ENCODE measurements at regions not wholly inside any gene's neighbourhood (a gene's known extent, or its start where the extent isn't known, plus 50 kb on each side); places are given as distances from the start of the nearest gene placed in this dataset.

DNA sequence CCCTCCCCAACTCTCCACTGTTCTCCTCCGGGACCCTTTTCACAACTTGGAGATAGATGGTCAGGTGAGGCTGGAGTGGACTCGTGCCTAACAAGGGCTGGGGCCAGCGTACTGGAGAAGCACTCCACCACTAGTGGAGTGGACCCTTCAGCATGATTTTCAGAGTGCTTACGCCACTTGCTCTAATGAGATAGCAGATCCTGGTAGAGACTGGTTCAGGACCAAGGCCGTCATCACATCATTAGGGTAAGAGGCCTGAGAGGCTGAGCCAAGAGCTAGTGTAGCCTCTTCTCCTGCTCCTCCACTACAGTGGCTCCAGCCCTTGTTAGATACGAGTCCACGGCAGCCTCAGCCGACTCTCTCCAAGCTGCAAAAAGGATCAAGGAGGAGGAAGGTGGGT lies 66.9 kb upstream of the NTRK3 start:
- Histone ChIP-seq H3K36me3 (replicated peaks) (no peaks in the 10 kb centered on the region), H3K27me3 (replicated peaks) (no peaks in the 10 kb centered on the region), H3K4me3 (ENCODE audit: low read depth, low read length) (no peak overlapping the region), H3K27ac (no peak overlapping the region)
- DNase-seq = no peak
- TF ChIP-seq, protein P1, sequence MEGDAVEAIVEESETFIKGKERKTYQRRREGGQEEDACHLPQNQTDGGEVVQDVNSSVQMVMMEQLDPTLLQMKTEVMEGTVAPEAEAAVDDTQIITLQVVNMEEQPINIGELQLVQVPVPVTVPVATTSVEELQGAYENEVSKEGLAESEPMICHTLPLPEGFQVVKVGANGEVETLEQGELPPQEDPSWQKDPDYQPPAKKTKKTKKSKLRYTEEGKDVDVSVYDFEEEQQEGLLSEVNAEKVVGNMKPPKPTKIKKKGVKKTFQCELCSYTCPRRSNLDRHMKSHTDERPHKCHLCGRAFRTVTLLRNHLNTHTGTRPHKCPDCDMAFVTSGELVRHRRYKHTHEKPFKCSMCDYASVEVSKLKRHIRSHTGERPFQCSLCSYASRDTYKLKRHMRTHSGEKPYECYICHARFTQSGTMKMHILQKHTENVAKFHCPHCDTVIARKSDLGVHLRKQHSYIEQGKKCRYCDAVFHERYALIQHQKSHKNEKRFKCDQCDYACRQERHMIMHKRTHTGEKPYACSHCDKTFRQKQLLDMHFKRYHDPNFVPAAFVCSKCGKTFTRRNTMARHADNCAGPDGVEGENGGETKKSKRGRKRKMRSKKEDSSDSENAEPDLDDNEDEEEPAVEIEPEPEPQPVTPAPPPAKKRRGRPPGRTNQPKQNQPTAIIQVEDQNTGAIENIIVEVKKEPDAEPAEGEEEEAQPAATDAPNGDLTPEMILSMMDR (IDR thresholded peaks at IDR 0.05; ENCODE audit: low read depth, low read length, missing control alignments) = no peak
- in situ Hi-C loops (cut with HindIII; ENCODE audit: low pct_ligation_motif_present, low sequenced_read_pairs) = no loop called here

DNA sequence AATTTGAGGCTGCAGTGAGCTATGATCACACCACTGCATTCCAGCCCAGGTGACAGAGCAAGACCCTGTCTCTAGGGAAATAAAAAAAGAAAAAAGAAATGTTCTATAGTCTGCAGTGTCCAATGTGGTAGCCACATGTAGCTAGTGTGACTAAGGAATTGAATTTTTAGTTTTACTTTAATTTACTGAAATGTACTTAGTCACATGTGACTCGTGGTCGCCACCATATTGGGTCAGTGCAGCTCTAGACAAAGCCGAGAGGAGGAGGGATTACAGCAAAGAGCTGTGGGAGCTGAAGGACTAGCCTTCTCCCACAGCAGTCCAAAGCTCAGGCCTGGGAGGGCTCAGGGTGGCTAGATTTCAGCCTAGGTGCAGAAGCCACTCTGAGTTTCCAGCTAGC lies 65.9 kb upstream of the NTRK3 start:
- Histone ChIP-seq H3K36me3 (replicated peaks) (no peaks in the 10 kb centered on the region), H3K4me3 (ENCODE audit: low read depth, low read length) (no peak overlapping the region), H3K27ac (no peak overlapping the region), H3K27me3 (replicated peaks) (no peaks in the 10 kb centered on the region)
- TF ChIP-seq, protein P1 (IDR thresholded peaks at IDR 0.05; ENCODE audit: low read depth, low read length, missing control alignments) = no peak
- in situ Hi-C loops (cut with HindIII; ENCODE audit: low pct_ligation_motif_present, low sequenced_read_pairs) = no loop called here
- DNase-seq = no peak

DNA sequence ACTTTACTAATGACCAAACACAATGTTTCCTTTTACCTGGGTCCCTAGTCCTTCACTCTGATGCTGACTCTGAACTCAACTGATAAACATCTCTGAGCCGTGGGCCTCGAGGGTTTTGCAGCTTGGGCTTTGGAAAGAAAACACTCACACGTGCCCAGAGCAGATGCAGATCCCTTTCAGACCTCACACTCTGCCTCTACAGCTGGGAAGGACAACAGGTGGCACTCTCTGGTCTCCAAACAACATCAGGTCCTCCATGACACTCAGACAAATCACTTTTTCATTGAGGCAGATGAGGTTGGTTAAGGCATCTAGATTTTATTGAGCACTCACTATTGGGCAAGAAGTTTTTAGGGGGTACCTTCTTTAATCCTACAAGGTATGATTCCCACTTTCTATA lies 64.7 kb upstream of the NTRK3 start:
- Histone ChIP-seq H3K27ac (no peak overlapping the region), H3K36me3 (replicated peaks) (no peaks in the 10 kb centered on the region), H3K4me3 (ENCODE audit: low read depth, low read length) (no peak overlapping the region), H3K27me3 (replicated peaks) (no peaks in the 10 kb centered on the region)
- in situ Hi-C loops (cut with HindIII; ENCODE audit: low pct_ligation_motif_present, low sequenced_read_pairs) = no loop called here
- DNase-seq = no peak
- TF ChIP-seq, protein P1 (IDR thresholded peaks at IDR 0.05; ENCODE audit: low read depth, low read length, missing control alignments) = no peak

DNA sequence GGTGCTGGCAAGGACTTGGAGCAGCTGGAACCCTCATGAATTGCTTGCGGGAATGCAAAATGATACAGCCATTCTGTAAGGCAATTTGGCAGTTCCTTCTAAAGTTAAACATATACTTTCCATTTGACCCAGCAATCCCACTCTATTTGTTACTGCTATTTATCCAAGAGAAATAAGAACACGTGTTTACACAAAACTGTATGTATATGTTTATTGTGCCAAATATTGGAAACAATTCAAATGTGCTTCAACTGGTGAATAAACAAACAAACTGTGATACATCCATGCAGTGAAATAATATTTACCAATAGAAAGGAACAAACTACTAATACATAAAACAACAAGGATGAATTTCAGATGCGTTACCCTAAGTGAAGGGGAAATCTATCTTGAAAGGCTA lies 60.0 kb upstream of the NTRK3 start:
- Histone ChIP-seq H3K36me3 (replicated peaks) (no peaks in the 10 kb centered on the region), H3K27ac (no peak overlapping the region), H3K27me3 (replicated peaks) (no peaks in the 10 kb centered on the region), H3K4me3 (ENCODE audit: low read depth, low read length) (no peak overlapping the region)
- no peak for DNase-seq
- in situ Hi-C loops (cut with HindIII; ENCODE audit: low pct_ligation_motif_present, low sequenced_read_pairs) = no loop called here
- TF ChIP-seq, protein P1 (IDR thresholded peaks at IDR 0.05; ENCODE audit: low read depth, low read length, missing control alignments) = no peak

DNA sequence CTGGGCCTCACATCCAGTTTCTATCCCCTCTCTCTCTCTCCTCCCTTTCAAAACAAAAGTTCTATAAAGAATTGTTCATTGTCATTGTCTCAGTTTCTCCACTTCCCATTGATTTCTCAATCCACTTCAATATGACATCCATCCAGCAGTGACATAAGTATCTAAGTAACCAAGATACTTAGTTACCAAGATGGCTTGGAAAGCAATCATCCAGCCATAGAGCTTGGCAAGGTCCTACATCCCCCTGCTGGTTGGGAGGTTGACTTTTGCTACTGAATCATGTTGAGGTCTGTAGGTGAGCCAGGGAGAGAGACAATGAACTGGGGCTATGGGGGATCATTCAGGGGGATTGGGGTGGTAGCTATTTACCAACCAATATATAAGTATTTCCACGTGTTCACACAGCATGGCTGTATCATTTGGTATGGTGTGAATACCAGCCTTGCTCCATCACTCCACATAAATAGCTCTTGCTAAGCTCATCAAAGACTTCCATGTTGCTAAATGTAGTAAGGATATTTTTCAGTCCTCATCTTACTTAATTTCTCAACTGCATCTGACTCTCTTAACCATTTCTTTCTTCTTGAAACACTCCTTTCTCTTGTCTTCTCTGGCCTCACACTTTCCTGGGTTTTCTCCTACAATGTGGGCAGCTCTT lies 58.8 kb upstream of the NTRK3 start:
- H3K36me3 ChIP-seq (replicated peaks) = no peaks in the 10 kb centered on the region
- no peak for DNase-seq
- in situ Hi-C loops (cut with HindIII; ENCODE audit: low pct_ligation_motif_present, low sequenced_read_pairs) = no loop called here
- H3K27ac ChIP-seq = no peak overlapping the region
- TF ChIP-seq, protein P1 (IDR thresholded peaks at IDR 0.05; ENCODE audit: low read depth, low read length, missing control alignments) = no peak
- H3K4me3 ChIP-seq (ENCODE audit: low read depth, low read length) = no peak overlapping the region
- H3K27me3 ChIP-seq (replicated peaks) = no peaks in the 10 kb centered on the region
